Neural crest cell (in vitro differentiated cells): ENCODE measurements at regions not wholly inside any gene's neighbourhood (a gene's known extent, or its start where the extent isn't known, plus 50 kb on each side); places are given as distances from the start of the nearest gene placed in this dataset.

Source experiments
- DNase-seq: peaks from one replicate; pipeline ENCODE4 v3.0.0; 2021; ENCODE audit warnings: low read depth, mixed read lengths, low spot score
- H3K27ac Mint-ChIP-seq: one replicate; pipeline ENCODE4 v1.8.0; 2021; ENCODE audit warnings: mild to moderate bottlenecking, mixed read lengths; ENCODE audit not compliant: unreplicated experiment
- H3K27me3 Mint-ChIP-seq: 2 replicates; pipeline ENCODE4 v1.8.0; 2021; ENCODE audit warnings: low read depth, mild to moderate bottlenecking, mixed read lengths
- H3K36me3 Mint-ChIP-seq: 2 replicates; pipeline ENCODE4 v1.8.0; 2021; ENCODE audit warnings: low read depth, mild to moderate bottlenecking, mixed read lengths
- H3K4me1 Mint-ChIP-seq: 2 replicates; pipeline ENCODE4 v1.8.0; 2021; ENCODE audit warnings: mixed read lengths
- H3K4me3 Mint-ChIP-seq: one replicate; pipeline ENCODE4 v1.8.0; 2021; ENCODE audit warnings: mild to moderate bottlenecking, mixed read lengths
- H3K9me3 Mint-ChIP-seq: 2 replicates; pipeline ENCODE4 v1.8.0; 2021; ENCODE audit warnings: mixed read lengths
- TF ChIP-seq, protein P1 (sequence below): fragments of 200-600 bp; sonication (generic); conservative IDR thresholded peaks from 2 replicates; pipeline ENCODE4 v1.5.0; 2021; ENCODE audit warnings: antibody characterized with exemption, mild to moderate bottlenecking

DNA sequence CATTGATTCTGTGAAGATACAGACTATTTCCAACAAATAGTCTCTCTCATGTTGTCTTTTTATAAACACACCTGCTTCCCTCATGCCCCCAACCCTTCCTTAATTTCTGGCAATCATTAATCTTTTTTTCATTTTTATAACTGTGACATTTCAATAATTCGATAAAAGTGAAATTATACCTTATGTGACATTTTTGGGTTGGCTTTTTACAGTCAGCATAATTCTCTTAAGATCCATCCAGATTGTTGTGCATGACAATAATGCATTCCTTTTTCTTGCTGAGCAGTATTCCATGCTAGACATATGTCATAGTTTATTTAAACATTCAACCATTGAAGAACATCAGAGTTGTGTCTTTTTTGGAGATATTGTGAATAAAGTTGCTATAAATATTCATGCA lies 541.8 kb upstream of the VRK2 start:
- Mint-ChIP-seq H3K9me3 (no peaks in the 10 kb centered on the region), H3K36me3 (no peaks in the 10 kb centered on the region), H3K4me1 (no peaks in the 10 kb centered on the region), H3K27ac (no peak overlapping the region), H3K27me3 (no peaks in the 10 kb centered on the region), H3K4me3 (no peak overlapping the region)
- TF ChIP-seq, protein P1, sequence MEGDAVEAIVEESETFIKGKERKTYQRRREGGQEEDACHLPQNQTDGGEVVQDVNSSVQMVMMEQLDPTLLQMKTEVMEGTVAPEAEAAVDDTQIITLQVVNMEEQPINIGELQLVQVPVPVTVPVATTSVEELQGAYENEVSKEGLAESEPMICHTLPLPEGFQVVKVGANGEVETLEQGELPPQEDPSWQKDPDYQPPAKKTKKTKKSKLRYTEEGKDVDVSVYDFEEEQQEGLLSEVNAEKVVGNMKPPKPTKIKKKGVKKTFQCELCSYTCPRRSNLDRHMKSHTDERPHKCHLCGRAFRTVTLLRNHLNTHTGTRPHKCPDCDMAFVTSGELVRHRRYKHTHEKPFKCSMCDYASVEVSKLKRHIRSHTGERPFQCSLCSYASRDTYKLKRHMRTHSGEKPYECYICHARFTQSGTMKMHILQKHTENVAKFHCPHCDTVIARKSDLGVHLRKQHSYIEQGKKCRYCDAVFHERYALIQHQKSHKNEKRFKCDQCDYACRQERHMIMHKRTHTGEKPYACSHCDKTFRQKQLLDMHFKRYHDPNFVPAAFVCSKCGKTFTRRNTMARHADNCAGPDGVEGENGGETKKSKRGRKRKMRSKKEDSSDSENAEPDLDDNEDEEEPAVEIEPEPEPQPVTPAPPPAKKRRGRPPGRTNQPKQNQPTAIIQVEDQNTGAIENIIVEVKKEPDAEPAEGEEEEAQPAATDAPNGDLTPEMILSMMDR, result no peak
- no peak for DNase-seq

DNA sequence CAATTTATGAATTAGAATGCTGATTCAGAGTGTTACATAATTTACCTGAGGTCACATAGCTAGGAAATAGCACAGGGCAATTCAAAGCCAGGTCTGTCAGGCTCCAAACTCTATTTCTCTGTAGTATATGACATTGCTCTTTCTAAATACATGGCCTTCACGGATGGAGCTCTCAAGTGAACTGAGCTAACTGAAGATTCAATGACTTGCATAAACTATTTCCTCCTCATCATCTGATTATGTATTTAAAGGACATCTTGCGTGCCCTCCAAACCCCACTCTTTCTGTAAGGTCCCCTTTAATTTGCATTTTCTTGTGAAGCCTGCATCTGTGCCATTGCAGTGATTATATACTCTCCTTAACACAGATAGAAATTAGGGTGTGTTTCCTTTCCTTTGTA lies 537.4 kb upstream of the VRK2 start:
- no peak for DNase-seq
- no peaks in the 10 kb centered on the region for H3K36me3 Mint-ChIP-seq
- H3K27me3 Mint-ChIP-seq, result no peaks in the 10 kb centered on the region
- no peak overlapping the region for H3K27ac Mint-ChIP-seq
- H3K4me1 Mint-ChIP-seq, result no peaks in the 10 kb centered on the region
- no peak overlapping the region for H3K4me3 Mint-ChIP-seq
- TF ChIP-seq, protein P1, result no peak
- no peaks in the 10 kb centered on the region for H3K9me3 Mint-ChIP-seq

DNA sequence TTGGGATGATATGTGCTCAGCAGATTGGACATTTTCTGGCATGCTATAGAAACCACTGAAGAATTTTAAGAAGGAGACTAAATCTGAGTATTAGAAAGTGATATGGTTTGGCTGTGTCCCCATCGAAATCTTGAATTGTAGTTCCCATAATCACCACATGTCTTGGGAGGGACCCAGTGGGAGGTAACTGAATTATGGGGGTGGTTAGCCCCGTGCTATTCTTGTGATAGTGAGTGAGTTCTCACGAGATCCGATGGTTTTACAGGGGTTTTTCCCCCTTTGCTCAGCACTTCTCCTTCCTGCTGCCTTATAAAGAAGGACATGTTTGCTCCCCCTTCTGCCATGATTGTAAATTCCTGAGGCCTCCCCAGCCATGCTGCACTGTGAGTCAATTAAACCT lies 535.9 kb upstream of the VRK2 start:
- Mint-ChIP-seq H3K27ac (no peak overlapping the region), H3K4me3 (no peak overlapping the region), H3K27me3 (no peaks in the 10 kb centered on the region), H3K36me3 (no peaks in the 10 kb centered on the region), H3K9me3 (no peaks in the 10 kb centered on the region), H3K4me1 (no peaks in the 10 kb centered on the region)
- no peak for DNase-seq
- TF ChIP-seq, protein P1, result peak; percentile 27

DNA sequence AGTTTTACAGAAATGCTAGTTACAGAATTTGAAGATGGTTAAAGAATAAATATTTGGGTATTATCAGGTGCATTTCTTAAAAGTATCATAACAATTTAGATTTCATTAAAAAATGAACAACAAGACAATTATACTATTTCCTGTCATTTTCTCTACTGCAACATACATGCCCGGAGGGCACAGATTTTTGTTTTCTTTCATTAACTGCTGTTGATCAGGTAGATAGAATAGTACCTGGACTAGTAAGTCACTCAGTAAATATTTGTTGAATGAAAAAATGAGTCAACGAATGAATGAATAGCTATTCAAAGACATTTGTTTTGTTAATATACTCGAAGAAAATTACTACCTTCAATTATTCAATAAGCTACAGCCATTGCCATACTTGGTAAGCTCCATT lies 531.2 kb upstream of the VRK2 start:
- TF ChIP-seq, protein P1, result no peak
- no peak overlapping the region for H3K4me3 Mint-ChIP-seq
- no peaks in the 10 kb centered on the region for H3K9me3 Mint-ChIP-seq
- H3K27me3 Mint-ChIP-seq, result no peaks in the 10 kb centered on the region
- H3K27ac Mint-ChIP-seq, result no peak overlapping the region
- no peaks in the 10 kb centered on the region for H3K36me3 Mint-ChIP-seq
- no peaks in the 10 kb centered on the region for H3K4me1 Mint-ChIP-seq
- no peak for DNase-seq

DNA sequence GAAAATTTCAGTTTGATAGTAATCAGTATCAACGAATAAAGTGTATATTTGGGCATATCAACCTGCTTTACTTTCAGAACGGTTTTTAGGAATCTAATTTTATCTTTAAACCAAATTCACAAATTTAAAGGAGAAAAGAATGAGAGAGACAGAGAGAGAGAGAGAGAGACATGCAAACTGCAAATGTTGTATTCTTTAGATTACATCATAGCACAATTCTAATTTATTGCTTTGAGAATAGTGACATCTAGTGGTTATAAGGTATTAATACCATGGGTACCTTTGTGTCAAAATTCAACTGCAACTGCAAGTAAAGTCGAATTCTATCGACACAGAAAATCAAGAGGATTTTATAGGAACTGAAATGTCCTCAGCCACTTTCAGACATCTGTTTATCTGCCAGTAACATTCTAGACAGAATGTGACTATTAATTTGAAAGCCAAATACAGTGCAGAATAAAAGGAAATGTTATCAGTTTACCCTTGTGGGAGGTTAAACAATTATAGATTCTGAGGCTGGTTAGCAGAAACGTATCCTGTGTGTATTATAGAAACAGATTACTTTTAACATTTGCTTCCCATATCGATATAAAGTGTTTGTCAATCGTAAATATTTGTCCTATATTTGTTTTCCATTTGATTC lies 529.8 kb upstream of the VRK2 start:
- peaks cover 2% of the 10 kb centered on the region for H3K27me3 Mint-ChIP-seq
- no peaks in the 10 kb centered on the region for H3K4me1 Mint-ChIP-seq
- no peak overlapping the region for H3K4me3 Mint-ChIP-seq
- TF ChIP-seq, protein P1, result peak; percentile 79
- peaks cover under 1% of the 10 kb centered on the region for H3K9me3 Mint-ChIP-seq
- no peak overlapping the region for H3K27ac Mint-ChIP-seq
- DNase-seq, result no peak
- H3K36me3 Mint-ChIP-seq, result no peaks in the 10 kb centered on the region
